Eye (tissue), 1 donor: ENCODE measurements at regions not wholly inside any gene's neighbourhood (a gene's known extent, or its start where the extent isn't known, plus 50 kb on each side); places are given as distances from the start of the nearest gene placed in this dataset.
"Not testable (repeated sequence)": the region's sequence is repeated elsewhere in the genome, so short reads cannot be mapped to it uniquely, and the experiment has no call there.

ENCODE experiments used
- DNase-seq: peaks from one replicate; pipeline ENCODE4 v3.0.0-alpha.2; 2015

GRCh38 chr18:37874721-37875120 lies 309.1 kb upstream of the CELF4 start:
- no peak for DNase-seq

GRCh38 chr18:37873416-37873815 lies 307.8 kb upstream of the CELF4 start:
- DNase-seq: no peak

GRCh38 chr18:37872562-37872961 lies 307.0 kb upstream of the CELF4 start:
- DNase-seq: no peak

GRCh38 chr18:37871561-37871960 lies 306.0 kb upstream of the CELF4 start:
- DNase-seq: no peak

- DNase-seq: no peak
Observed at GRCh38 chr18:37869051-37869450, 303.5 kb upstream of the CELF4 start.

GRCh38 chr18:37864122-37864521 lies 298.5 kb upstream of the CELF4 start:
- DNase-seq: no peak

- no peak for DNase-seq
Observed at GRCh38 chr18:37861981-37862380, 296.4 kb upstream of the CELF4 start.

GRCh38 chr18:37854396-37854795 lies 288.8 kb upstream of the CELF4 start:
- no peak for DNase-seq

- no peak for DNase-seq
Observed at GRCh38 chr18:37853706-37854105, 288.1 kb upstream of the CELF4 start.

- DNase-seq: no peak
Observed at GRCh38 chr18:37852464-37852863, 286.9 kb upstream of the CELF4 start.

GRCh38 chr18:37847544-37847943 lies 281.9 kb upstream of the CELF4 start:
- no peak for DNase-seq

- no peak for DNase-seq
Observed at GRCh38 chr18:37846996-37847395, 281.4 kb upstream of the CELF4 start.

- no peak for DNase-seq
Observed at GRCh38 chr18:37845498-37845897, 279.9 kb upstream of the CELF4 start.

GRCh38 chr18:37844209-37844970 lies 278.8 kb upstream of the CELF4 start:
- DNase-seq: peak; percentile 13

- no peak for DNase-seq
Observed at GRCh38 chr18:37838083-37838482, 272.5 kb upstream of the CELF4 start.

GRCh38 chr18:37836071-37836970 lies 270.7 kb upstream of the CELF4 start:
- no peak for DNase-seq

- DNase-seq: not testable (repeated sequence)
Observed at GRCh38 chr18:37832010-37832695, 266.6 kb upstream of the CELF4 start.

GRCh38 chr18:37812961-37813360 lies 247.4 kb upstream of the CELF4 start:
- no peak for DNase-seq

- no peak for DNase-seq
Observed at GRCh38 chr18:37805773-37806404, 240.3 kb upstream of the CELF4 start.

- DNase-seq: no peak
Observed at GRCh38 chr18:37796823-37797349, 231.3 kb upstream of the CELF4 start.

- no peak for DNase-seq
Observed at GRCh38 chr18:37787452-37787851, 221.9 kb upstream of the CELF4 start.

- peak; percentile 47 for DNase-seq
Observed at GRCh38 chr18:37783771-37784170, 218.2 kb upstream of the CELF4 start.

GRCh38 chr18:37779220-37779619 lies 213.6 kb upstream of the CELF4 start:
- DNase-seq: no peak
